AG04449 (cell line): ENCODE measurements at regions not wholly inside any gene's neighbourhood (a gene's known extent, or its start where the extent isn't known, plus 50 kb on each side); places are given as distances from the start of the nearest gene placed in this dataset.

Experiments used
- CTCF ChIA-PET: fragments of 350-600 bp; formaldehyde crosslinking; extraction: SDS; loops from one replicate; lab custom pipeline; 2021; ENCODE audit warnings: antibody characterized with exemption; lab: Yijun Ruan, JAX
- POLR2A ChIA-PET: fragments of 400-600, 350-600 bp; formaldehyde crosslinking; extraction: SDS; loops from one replicate; lab custom pipeline; 2020; ENCODE audit warnings: antibody characterized with exemption, inconsistent platforms; lab: Yijun Ruan, JAX
- DNase-seq: peaks from one replicate; pipeline ENCODE4 v3.0.0-alpha.2; 2010; ENCODE audit warnings: low read depth, low spot score
- H3K4me3 ChIP-seq: 2 replicates; pipeline ENCODE4 v1.5.1; 2011; ENCODE audit warnings: low read depth, mild to moderate bottlenecking, control low read depth, low read length
- CTCF ChIP-seq: IDR thresholded peaks from one replicate; pipeline ENCODE4 v1.5.1; 2011; ENCODE audit warnings: mild to moderate bottlenecking, moderate library complexity, low read length, control low read depth, inconsistent platforms; ENCODE audit not compliant: insufficient read depth; ENCODE audit errors: missing control alignments

- CTCF ChIA-PET: no interaction called here
- no peak for DNase-seq
These were observed 135.4 kb downstream of the SYT10 start for GRCh38 chr12:33304176-33304575.

GRCh38 chr12:33296529-33296928, 143.1 kb downstream of the SYT10 start:
- H3K4me3 ChIP-seq: no peak overlapping the region
- TF ChIP-seq CTCF: no peak
- ChIA-PET CTCF (no interaction called here), POLR2A (no interaction called here)
- no peak for DNase-seq

More at GRCh38 chr12:33304176-33304575, 135.4 kb downstream of the SYT10 start:
- no peak overlapping the region for H3K4me3 ChIP-seq
- POLR2A ChIA-PET: no interaction called here
- TF ChIP-seq CTCF: no peak

- DNase-seq: no peak
- no peak overlapping the region for H3K4me3 ChIP-seq
- POLR2A ChIA-PET: no interaction called here
- CTCF ChIA-PET: no interaction called here
- TF ChIP-seq CTCF: no peak
These were observed 148.9 kb downstream of the SYT10 start for GRCh38 chr12:33290703-33291102.

- CTCF ChIA-PET: no interaction called here
- POLR2A ChIA-PET: no interaction called here
- TF ChIP-seq CTCF: no peak
- no peak overlapping the region for H3K4me3 ChIP-seq
- no peak for DNase-seq
These were observed 156.6 kb downstream of the SYT10 start for GRCh38 chr12:33283054-33283453.

GRCh38 chr12:33277376-33277775, 162.2 kb downstream of the SYT10 start:
- ChIA-PET CTCF (no interaction called here), POLR2A (no interaction called here)
- no peak for DNase-seq
- no peak overlapping the region for H3K4me3 ChIP-seq
- TF ChIP-seq CTCF: no peak

GRCh38 chr12:33267641-33268040, 172.0 kb downstream of the SYT10 start:
- no peak for DNase-seq
- ChIA-PET CTCF (no interaction called here), POLR2A (no interaction called here)
- no peak for TF ChIP-seq CTCF
- no peak overlapping the region for H3K4me3 ChIP-seq
